GM12865 (cell line): ENCODE measurements at regions not wholly inside any gene's neighbourhood (a gene's known extent, or its start where the extent isn't known, plus 50 kb on each side); places are given as distances from the start of the nearest gene placed in this dataset.
A peak's percentile ranks its signal among the peaks of the same experiment; 100 is the strongest.

Experiments used
- DNase-seq: peaks from one replicate; pipeline ENCODE4 v3.0.0; 2010; ENCODE audit warnings: low read depth
- H3K4me3 ChIP-seq: 2 replicates; pipeline ENCODE4 v1.5.1; 2011; ENCODE audit warnings: mild to moderate bottlenecking, low read depth, low read length, control low read depth
- CTCF ChIP-seq: IDR thresholded peaks from 2 replicates; pipeline ENCODE4 v1.5.1; 2011; ENCODE audit warnings: low read length, control low read depth, low read depth, inconsistent platforms; ENCODE audit not compliant: insufficient read depth; ENCODE audit errors: missing control alignments

- no peak for DNase-seq
- no peak overlapping the region for H3K4me3 ChIP-seq
- TF ChIP-seq CTCF, result no peak
These were observed 1386.4 kb upstream of the SLC39A10 start for GRCh38 chr2:194270648-194271047.

GRCh38 chr2:194264586-194264985, 1392.4 kb upstream of the SLC39A10 start:
- H3K4me3 ChIP-seq, result no peak overlapping the region
- DNase-seq, result no peak
- TF ChIP-seq CTCF, result no peak

- H3K4me3 ChIP-seq, result no peak overlapping the region
- TF ChIP-seq CTCF, result no peak
- no peak for DNase-seq
These were observed 1396.8 kb upstream of the SLC39A10 start for GRCh38 chr2:194260185-194260584.

GRCh38 chr2:194257095-194257494, 1399.9 kb upstream of the SLC39A10 start:
- DNase-seq, result no peak
- no peak for TF ChIP-seq CTCF
- no peak overlapping the region for H3K4me3 ChIP-seq

- DNase-seq, result peak; percentile 51
- no peak overlapping the region; the same call in 1 of the 2 replicates for H3K4me3 ChIP-seq
- no peak for TF ChIP-seq CTCF
These were observed 1403.3 kb upstream of the SLC39A10 start for GRCh38 chr2:194253528-194254259.

- no peak for DNase-seq
- no peak for TF ChIP-seq CTCF
- H3K4me3 ChIP-seq, result no peak overlapping the region
These were observed 1404.9 kb upstream of the SLC39A10 start for GRCh38 chr2:194252127-194252526.

GRCh38 chr2:194232600-194232999, 1424.4 kb upstream of the SLC39A10 start:
- H3K4me3 ChIP-seq, result no peak overlapping the region
- TF ChIP-seq CTCF, result no peak
- no peak for DNase-seq
